ENCODE measurements at regions not wholly inside any gene's neighbourhood (a gene's known extent, or its start where the extent isn't known, plus 50 kb on each side); places are given as distances from the start of the nearest gene placed in this dataset.

- TF ChIP-seq CTCF (optimal IDR thresholded peaks at IDR 0.05 in 1 of 3, IDR thresholded peaks at IDR 0.05 in 1 of 3, conservative IDR thresholded peaks at IDR 0.05 in 1 of 3; ENCODE audit: extremely low read depth in 1 of 3, insufficient read depth in 2 of 3, low read length in 3 of 3) (no peak), EZH2 (IDR thresholded peaks at IDR 0.05; ENCODE audit: low read length) (no peak)
Measured at GRCh38 chr7:114007386-114007785, 88.6 kb upstream of the PPP1R3A start.

Data from keratinocyte (primary cell).